Fibroblast of skin of left biceps (primary cell): ENCODE measurements at regions not wholly inside any gene's neighbourhood (a gene's known extent, or its start where the extent isn't known, plus 50 kb on each side); places are given as distances from the start of the nearest gene placed in this dataset.

Source experiments
- DNase-seq, 2 experiments: peaks; one replicate each; pipeline ENCODE4 v3.0.0-alpha.2; 2013; ENCODE audit warnings: low read depth in 2 of 2

DNA sequence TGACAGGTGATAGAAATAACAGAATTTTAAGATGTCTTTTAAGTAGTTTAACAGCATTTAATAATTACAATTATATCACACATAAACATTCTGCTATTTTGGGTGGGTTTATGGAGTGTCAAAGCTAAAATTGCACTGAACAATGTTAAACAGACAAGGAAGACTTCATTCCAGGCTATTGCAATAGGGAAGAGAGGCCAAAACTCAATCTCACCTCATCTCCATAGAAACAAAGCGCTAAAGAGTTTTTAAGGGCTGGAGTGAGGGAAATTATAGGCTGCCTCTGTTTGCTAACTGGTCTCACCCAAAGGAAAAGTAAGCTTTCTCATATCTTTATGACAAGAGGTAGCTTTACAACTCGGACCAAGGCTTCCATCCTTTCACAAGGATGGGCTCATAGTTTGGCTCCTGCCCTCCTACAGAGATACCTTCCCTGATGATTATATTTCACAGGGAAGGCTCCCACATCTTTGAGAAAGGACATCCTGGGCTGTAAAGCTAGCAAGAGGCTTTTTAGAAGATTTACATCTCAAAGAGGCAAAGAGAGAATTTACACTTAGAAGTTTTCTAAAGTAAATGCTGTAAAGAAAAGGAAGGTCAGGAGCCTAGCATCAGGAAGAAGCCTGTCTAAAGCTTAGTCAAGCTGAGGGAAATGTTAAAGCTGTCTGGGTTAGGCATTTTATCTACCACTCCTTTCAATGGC, 350.2 kb upstream of the IMPG1 start:
- no peak for DNase-seq

GRCh38 chr6:76420094-76420493, 347.6 kb upstream of the IMPG1 start:
- no peak for DNase-seq

GRCh38 chr6:76418560-76419223, 346.2 kb upstream of the IMPG1 start:
- DNase-seq, result no peak

GRCh38 chr6:76416821-76417605, 344.6 kb upstream of the IMPG1 start:
- no peak for DNase-seq

DNA sequence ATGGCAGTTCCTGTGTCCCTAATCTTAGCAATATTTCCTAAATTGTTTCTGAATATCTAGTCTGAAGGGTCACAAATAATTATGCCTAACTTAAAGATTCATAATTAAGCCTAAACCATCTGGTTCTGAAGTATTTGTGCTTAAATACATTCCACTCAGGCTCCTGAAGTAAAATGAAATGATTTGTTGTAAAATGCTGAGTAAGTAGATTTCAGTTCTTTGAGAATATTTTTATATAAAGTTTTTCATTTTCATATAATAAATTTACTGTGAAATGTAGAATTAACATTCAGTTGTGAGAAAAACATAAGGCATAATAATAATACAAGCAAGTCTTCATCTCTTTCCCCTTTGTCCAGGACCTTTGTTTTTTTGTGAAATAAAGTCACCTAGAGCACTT, 330.6 kb upstream of the IMPG1 start:
- DNase-seq, result no peak

DNA sequence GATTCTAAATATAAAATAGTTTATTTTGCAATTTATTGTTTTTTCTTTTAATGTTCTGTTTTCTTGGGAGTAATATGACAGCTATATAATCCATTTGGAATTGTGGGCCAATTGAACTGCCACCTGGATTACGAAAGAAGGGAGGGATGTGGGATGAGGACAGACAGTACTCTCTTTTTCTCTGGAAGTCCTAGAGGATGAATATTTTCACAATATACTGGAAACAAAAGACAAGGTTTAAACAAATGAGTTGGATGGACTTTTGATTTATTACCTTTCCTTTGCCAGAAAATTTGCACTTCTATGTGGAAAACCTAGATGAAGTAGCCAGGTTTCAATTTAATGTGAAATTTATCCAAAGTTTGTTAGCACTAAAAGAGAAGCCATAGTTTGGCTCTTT, 325.5 kb upstream of the IMPG1 start:
- no peak for DNase-seq

DNA sequence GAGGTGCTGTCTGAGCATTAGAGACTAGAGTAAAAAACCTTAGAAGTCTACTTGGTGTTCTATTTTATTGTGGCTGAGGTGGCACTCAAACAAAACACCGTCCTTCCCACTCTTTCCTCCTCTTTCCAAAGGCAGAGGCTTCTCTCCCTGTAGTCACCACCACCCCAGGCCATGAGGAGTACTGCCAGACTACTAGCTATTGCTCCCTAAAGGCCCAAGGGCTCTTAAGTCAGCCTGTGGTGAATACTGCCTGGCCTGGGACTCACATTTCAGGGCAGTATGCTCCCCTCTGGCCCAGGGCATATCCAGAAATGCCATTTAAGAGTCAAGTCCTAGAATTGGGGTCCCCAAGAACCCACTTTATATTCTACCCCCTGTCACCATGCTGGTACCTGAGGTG, 309.7 kb upstream of the IMPG1 start:
- no peak for DNase-seq

DNA sequence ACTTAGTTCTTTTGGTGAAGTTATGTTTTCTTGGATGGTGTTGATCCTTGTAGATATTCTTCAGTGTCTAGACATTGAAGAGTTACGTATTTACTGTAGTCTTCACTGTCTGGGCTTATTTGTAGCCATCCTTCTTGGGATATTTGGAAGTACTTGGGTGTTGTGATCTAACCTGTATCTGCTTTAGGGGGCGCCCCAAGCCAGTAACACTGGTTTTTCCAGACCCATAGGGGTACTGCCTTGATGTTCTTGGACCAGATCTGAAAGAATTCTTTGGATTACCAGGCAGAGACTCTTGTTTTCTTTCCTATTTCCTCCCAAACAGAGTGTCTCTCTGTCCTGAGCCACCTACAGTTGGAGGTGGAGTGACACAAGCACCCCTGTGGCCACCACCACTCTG, 309.1 kb upstream of the IMPG1 start:
- DNase-seq, result no peak

- no peak for DNase-seq
These were observed 278.8 kb upstream of the IMPG1 start for GRCh38 chr6:76351275-76351674.

DNA sequence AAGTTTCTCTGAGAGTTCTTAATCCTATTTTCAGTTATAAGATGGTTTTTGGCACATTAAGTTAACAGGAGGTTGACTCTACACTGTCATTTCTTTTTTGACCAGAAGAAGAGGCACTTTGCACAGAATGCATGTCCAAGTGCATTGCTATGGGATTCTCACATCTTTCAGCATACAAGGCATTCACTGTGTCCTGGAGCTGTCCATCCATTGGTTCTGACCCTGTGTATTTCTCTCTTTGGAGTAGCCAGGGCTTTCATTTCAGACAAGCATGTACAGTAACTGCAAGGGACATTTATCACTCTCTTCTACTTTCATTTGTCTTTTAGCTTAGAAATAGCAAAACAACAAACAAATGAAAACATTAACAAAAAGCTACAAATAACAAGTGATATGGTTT, 275.1 kb upstream of the IMPG1 start:
- no peak for DNase-seq

- no peak for DNase-seq
These were observed 270.2 kb upstream of the IMPG1 start for GRCh38 chr6:76342611-76343160.

- DNase-seq, result no peak
These were observed 257.6 kb upstream of the IMPG1 start for GRCh38 chr6:76330031-76330430.

DNA sequence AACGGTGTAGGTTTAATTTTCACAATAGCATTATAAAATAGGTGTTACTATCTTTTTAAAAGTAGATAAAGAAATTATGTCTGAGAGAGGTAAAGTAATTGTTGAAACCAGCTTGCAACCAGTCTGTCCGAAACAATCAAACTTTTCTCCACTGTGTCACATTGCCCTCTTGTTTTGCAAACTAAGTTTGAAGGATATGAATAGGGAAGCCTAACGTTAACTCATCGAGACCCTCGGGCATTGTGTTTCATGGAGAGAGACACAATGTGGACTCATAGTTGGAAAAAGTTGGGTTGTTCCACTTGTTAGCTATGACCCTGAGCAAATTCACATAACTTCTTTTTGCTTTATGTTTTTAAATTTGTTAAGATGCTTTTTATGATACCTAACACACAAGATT, 254.4 kb upstream of the IMPG1 start:
- DNase-seq, result no peak
